Activated effector memory CD4-positive, alpha-beta T cell treated with Interleukin-2 at 50 U/mL for 16 hours (primary cell): ENCODE measurements at regions not wholly inside any gene's neighbourhood (a gene's known extent, or its start where the extent isn't known, plus 50 kb on each side); places are given as distances from the start of the nearest gene placed in this dataset.

Experiments used
- DNase-seq: peaks from one replicate; pipeline ENCODE4 v3.0.0-alpha.2; 2020

DNA sequence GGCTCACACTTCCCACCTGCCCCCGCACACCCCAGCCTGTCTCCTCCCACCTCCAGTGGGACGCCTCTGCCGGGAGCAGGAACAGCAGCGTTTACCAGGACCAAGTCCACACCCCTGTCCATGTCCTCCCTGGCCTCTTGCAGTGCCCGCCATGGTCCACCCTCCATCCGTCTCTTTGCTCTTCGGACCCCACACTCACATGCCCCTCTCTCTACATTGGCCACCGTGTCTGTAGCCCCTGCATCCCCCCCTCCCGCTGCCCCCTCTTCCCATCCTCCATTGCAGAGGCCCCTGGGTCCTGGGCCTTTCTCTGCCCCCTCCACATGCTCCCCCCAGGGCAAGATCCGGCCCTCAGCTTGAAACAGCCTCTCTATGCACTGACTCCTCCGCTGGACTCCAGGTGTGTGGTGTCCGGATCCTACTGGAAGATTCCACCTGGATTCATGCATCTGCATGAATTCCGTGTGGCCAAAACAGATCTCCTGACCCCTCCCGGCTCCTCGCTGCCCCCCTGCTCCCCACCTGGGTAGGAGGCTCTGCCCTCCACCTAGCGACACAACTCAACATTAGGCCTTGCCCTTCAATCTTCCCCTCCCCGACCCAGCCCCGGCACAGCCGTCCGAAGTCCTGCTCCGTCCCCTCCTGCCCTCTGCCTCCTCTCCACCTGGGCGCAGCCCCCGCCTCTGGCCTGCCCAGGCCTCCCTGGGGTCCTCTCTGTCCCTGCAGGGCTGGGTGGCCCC is 168.5 kb downstream of the OLFM1 start:
- DNase-seq: no peak

DNA sequence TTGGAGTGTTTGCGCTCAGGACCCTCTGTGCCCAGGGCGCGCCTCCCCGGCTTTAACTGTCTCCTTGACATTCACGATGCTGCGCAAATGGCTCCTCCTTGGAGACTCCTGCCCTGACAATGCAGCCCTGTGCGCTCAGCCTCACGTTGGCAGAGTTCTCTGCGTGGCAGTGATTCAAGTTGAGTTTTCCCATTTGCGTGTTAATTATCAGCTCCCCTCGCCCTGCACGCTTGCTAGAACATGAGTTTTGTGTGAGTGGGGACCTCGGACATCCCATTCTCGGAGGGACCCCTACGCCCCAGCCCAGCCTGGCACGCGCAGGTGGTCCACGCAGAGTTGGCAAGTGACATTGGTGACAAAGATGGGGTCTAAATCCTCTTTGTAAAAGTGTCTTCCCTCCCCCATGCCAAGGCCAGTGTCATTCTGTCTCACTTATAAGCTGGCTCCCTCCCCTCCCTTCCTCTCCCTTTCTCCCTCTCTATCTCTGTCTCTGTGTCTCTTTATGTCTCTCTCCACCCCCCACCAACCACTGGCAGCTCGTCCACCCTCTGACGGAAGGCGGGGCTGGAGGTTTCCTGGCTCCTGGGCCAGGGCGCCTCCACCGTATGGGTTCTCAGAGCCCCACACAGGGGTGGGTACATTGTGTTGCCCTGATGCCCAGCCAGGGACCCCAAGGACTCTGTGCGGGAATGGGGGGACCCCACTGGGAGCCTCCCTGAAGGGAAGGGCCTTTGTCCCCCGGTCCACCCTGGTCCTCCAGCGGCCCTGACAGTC is 169.3 kb downstream of the OLFM1 start:
- no peak for DNase-seq

DNA sequence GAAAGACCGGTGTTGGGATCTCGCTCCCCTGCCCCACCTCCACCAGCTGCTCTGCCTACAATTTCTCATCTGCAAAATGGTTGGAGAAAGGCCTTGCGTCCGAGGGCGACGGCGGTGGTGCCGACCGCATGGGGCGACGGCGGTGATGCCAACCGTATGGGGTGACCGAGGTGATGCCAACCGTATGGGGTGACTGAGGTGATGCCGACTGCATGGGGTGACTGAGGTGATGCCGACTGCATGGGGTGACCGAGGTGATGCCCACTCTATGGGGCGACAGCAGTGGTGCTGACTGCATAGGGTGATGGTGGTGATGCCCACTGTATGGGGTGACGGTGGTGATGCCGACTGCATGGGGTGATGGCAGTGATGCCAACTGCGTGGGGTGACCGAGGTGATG is 171.0 kb downstream of the OLFM1 start:
- DNase-seq: no peak

DNA sequence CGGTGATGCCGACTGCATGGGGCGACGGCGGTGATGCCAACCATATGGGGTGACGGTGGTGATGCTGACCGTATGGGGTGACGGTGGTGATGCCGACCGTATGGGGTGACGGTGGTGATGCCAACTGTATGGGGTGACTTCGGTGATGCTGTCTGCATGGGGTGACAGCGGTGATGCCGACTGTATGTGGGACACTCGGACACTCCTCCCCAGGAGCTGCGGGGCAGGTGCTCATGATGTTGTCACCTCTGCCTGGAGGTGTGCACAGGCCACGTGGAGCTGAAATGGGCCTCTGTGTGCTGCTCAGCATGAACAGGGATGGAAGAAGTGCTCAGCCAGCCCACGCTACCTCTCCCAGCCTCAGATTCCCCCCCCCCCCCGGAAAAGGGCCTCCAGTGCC is 171.8 kb downstream of the OLFM1 start:
- no peak for DNase-seq

DNA sequence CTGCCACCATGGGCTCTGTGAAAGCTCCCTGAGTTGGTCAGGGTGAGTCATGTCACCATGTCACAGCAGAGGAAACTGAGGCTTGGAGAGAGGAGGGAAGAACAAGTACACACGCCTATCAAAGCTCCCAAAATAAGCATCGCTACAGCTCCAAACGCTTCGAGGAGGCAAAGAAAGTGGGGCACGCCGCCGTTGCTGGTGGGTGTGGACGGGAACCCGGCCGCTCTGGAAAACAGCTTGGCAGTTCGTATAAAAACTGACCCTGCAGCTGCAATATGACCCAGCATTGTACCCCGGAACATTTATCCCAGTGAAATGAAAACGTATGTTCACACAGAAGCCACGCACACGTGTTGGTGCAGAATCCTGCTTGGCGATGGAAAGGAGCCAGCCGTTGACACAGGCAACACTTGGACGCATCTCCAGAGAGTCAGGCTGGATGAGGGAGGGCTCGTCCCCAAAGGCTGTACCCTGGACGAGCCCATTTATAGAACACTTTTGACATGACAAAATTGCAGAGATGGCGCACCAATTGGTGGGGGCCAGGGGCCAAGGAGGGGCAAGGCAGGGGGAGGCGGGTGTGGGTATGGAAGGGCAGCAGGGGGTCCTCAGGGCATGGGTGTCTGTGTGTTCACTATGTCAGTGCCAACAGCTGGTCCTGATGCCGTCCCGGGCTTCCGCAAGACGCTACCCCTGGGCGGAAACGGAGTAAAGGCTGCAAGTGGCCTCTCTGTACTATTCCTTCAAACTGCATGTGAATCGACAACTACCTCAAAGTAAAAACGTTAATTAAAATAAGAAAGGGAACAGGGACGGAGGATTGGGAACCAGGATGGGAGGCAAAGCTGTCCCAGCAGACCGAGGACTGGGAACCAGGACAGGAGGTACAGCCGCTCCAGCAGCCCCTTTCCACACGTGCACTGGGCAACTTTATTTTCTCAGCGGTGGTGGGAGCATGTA is 173.0 kb downstream of the OLFM1 start:
- DNase-seq: no peak

DNA sequence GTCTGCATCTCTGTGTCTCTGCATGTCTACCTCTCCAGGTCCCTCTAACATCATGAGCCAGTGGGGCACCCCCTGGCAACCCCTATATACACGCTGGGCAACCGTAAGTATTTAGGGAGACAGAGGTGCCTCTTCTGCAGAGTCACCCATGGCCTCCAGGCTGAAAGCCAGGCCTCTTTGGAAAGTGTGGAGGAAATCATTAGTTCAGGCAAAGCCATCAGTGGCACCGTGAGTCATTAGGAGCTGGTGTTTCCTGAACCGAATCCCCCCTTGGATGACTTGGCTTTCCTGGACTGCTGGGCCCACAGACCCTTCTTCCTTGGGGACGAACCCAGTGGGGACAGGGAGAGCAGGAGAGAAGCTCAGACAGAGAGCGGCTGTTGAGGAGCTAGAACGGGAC is 174.8 kb downstream of the OLFM1 start:
- DNase-seq: no peak

DNA sequence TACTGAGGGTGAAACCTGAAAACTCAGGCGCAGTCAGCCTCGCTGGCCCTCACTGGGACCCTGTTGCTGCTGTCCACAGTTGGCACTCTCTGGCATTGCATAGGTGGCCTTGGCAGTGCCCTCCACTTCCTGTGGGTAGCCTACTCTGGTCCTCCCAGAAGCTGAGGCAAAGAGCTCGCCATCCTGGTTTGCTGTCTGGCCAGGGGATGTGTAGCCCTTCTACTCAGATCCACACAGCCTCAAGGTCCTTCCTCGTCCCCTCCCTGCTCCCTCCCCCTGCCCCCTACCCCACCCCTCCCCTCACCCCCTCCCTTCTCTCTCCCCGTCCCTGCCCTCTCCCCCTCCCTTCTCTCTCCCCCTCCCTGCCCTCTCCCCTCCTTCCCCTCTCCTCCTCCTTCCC is 176.0 kb downstream of the OLFM1 start:
- DNase-seq: no peak

DNA sequence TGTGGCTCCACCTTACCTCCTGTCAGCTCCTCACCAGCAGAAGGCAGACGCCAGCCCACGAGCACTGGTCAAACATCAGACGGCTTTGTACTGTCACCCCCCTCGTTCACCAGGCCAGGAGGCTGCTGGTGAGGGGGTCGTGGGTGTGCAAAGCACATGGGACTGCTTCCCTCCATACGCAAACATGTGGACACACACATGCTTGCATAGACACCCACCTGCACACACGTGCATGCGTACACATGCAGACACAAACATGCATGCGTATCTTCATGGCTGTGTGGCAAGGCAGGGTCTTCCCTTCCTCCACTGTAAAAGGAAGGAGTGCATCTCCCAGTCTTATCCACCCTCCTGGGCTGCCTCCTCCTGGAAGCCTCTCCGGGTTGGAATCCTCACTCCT is 178.5 kb downstream of the OLFM1 start:
- no peak for DNase-seq

DNA sequence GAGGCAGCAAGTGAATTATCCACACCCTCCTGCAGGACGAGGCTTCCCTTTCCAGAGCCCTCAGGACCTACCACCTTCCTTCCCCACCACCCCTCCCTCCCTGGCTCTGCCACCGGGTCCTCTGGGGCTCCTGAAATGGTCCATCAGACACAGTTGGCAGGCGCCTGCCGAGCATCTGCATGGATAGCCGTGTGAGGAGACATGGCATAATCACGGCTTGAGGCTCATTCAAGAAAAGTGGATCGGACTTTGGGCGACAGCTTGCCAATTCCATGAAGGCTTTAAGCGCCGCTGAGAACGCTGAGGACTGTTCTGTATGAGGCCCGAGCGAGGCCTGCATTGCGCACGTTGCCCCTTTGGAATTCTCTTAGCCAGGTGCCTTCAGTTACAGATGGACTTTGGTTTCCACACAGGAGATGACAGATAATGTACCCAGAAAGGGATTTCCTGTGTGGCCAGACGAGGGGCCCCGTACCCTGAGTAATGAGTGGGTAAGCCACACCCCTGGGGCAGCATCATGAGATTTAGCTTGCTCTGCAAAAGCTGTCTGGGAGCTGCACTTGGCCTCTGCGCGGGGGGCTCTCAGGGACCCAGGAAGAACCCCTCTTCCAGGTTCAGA is 179.8 kb downstream of the OLFM1 start:
- DNase-seq: no peak

DNA sequence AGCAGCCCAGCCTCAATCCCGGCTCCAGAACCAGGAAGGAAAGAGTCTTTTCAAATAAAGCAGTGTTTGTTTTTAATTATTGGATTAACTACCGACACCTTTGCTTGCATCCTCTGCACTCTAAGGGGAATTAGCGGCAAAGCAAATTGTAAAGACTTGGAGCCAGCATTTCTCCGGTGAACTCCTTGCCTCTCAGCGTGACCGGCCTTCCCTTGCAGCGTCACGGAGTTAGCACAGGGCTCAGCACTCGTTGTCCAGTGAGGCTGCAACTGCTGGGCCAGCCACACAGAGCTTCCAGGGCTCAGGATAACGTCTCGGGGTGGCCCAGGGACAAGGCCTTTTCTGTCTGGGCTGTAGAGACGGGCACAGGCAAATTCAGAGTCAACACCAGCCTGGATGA is 180.6 kb downstream of the OLFM1 start:
- no peak for DNase-seq

DNA sequence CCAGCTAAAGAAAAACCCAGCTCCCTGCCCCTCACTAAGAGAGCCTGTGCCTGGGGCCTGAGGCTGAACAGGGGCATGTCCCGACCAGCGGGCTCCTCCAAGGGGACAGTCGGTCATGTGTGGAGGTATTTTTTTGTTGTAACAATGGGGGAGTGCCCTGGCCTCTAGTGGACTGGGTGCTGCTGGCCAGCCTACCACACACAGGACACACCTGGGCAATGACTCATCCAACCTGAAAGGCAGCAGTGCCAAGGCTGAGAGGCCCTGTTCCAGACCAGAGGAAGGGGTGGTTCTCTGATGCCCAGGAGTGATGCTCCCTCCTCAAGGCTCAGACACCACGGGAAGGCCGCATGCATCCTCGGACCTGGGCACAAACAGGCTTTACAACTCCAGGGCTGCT is 181.5 kb downstream of the OLFM1 start:
- no peak for DNase-seq

DNA sequence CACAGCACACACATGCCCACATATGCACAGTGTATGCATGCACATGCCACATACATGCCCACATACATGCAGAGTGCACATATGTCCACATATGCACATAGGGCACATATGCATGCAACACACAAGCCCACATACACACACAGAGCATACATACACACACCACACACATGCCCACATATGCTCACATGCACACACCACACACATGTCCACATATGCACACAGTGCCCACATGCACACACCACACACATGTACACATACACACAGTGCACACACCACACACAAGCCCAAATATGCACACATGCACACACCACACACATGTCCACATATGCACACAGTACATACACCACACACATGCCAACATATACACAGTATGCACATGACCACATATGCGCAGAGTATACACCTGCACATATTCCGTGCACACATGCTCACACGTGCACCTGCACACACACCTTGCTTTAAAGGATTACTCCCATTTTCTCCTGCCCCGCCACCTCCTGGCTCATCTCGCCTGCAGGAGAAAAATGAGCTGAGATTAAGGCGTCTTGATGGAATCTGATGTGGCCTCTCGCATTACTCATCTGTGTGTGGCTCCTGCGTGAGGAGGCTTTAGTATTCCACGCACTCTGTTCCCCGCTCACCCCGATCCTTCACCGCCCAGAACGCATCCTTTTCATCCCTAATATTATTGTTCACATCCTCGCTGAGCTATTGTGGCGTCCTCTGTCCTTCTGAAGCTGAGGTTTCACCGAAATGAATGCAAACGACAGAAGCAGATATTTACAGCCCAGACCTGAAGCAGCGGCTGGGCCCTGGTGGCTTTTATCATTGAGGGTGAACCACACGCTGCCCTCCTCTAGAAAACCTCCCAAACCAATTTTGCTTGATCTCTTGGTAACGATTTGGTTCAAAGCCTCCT is 182.7 kb downstream of the OLFM1 start:
- DNase-seq: no peak

DNA sequence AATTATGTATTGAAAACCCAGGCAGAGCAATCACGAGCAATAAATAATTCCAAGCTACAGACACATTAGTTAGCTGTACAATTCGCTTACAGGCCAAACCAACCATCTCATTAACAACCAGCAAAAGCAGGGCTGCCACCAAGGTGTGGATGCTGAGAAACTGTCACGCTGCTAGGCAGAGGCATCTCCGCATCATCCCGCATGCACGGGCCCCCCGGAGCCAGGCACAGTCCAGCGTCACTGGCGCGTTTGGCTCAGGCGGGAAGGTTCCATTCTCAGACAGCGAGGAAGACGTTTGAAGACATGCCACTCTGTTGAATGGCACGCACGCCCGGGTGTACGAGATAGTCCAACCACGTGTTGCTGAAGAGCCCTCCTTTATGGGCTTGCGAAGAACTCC is 184.0 kb downstream of the OLFM1 start:
- DNase-seq: no peak

DNA sequence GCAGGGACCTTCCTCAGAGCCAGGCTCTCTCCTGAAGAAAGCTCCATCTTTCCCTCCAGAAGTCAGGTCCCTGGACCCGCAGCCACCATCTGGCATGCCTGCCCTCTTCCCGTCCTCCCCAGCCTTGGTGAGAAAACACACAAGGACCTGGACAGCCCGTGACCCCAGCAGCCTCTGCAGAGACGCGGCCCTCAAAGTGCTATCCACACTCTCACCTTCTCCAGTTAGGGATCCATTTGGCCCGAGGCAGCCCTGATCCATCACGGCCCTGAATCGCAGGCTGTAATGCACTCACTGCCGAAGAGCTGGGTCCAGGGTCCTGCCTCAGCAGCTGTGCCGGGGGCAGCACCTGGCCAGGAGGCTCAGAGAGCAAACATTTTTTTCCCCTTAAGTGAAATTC is 185.1 kb downstream of the OLFM1 start:
- DNase-seq: no peak

DNA sequence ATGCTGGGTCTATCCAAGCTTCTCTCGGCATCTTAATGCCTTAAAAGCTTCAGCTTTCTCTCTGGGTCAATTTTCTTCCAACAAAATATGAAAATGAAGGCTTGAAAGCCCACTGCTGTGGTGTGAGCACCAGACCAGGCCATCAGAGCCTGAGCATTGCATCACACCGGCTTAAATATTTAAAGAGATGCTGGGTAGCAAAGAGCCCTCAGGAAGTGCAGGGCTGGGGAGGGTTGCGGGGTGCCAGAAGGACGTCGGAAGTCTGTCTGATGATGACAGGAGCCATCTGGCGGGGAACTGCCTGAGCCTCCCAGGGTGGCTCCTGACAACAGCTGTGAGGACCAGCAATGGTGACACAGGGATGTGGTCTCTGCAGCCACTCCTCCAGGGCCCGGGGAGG is 185.5 kb downstream of the OLFM1 start:
- DNase-seq: no peak

DNA sequence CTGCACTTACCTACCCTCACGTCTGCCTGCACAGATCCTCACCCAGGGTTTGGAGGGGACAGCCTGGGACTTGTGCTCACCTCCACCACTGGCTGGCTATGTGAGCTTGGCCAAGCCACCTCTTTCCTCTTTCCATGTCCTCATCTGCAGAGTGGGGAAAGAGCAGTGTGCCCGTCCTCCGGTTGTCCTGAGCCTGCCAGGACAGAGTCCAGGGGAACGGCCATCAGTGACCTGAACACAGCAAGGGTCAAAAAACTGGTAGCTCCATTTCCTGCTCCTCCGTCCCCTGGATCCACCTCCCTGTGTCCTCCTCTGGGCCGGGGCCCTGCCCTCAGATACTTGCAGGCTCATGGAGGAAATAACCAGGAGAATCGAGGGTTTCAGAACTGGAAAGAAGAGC is 187.7 kb downstream of the OLFM1 start:
- no peak for DNase-seq

DNA sequence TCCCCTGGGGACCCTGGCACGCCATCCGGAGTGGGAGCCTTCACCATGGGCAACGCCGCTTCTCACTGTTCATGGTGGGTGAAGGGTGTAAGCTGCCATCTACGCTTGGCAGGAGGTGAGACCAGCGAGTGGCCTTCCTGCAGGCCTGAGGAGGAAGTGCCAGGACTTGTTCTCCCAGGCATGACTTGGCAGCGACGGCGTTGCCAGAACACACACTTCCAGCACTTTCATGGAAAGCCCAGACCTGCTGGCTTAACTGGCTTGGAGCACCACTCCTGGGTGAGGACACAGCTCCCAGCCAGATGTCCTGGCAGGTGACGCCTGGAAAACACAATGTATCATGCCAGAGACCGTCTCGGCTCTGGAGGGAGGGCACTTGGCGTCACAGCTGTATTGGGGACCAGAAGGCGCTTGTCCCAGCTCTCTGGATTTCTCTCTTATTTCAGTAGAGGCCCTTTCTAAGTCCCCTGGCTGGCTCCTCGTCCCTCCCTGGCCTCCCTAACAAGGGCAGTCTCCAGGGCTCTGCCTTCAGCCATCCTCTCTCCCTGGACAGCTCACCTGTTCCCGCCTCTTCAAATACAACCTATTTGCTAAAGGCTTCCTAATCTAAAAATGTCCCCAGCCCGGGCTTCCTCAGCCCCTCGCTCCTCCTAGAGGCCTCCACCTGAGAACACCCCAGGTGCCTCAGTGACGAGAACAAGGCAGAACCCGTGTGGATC is 188.3 kb downstream of the OLFM1 start:
- no peak for DNase-seq

DNA sequence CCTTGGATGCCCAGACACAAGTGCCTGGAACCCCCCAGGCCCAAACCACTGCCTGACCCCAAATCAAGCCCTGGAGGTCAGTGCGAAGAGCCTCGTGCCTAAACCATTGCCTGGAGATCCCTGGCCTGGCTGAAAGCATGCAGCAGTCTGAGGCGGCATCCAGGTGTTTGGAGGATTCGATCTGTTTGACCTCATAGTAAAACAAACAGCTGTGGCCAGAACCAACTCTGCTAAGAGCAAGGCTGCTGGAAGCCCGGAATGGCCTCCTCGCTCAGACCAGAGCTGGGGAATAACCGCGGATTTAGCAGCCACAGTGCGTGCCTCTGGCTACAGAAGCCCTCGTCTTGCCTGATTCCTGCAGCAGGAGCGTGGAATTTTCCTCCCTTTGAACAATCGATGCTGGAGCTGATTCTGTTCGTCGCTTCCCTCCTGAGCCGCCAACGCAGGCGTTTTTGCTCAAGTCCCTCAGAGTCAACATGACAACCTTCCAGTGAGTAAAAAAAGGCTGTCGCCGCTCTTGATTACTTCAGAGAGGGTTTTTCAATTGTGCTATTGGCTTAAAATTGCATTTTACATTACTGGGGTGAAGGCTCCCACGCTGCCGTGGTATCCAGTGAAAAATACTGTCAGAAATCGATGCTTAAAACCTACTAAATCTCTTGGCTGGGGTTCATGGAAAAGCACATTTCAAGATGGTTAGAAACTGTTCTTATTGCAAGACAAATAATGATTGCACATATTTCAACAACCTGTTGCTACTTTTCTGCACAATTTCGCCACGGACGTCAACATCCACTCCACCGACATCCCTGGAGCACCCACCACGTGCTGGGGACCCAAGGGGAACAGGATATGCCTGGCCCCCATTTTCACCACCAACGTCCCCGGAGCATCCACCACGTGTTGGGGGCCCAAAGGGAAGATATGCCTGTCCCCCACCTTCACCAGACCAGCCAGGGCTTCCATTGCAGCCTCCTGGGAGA is 190.0 kb downstream of the OLFM1 start:
- no peak for DNase-seq

DNA sequence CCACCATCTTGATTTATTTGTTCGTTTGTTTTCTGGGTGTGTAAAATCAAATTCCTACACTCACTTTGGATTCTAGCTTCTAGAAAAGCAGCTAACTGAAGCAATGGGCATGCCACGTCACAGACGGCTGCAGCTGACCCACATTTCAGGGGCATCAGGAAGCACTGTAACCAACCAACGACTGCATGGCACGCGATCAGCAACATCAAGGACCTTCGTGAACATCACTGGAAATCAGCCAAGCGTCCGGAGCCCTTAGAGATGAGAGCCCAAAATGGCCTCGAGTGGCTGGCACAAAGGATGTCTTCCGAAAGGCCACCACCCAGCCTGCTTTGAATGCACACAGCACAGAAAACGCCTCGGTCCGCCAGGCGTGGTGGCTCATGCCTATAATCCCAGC is 191.1 kb downstream of the OLFM1 start:
- DNase-seq: no peak

DNA sequence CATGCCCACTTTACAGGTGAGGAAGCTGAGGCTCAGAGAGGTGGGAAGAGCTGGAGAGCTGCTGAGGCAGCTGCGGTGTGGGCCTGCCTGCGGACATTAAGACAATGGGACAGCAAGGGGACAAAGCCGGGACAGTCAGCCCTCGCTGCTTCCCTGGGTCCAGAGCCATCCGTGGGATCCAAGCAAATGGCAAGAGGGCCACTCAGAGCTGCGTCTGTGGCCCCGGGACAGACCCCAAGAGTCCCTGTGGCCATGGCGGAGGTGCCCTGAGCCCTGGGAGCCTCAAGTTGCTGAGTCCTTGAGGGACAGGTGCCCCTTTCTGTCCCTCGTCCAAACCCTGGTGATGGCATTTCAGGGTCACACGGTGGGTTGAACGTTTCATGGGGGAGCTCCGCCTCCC is 191.9 kb downstream of the OLFM1 start:
- no peak for DNase-seq
